GM13976 (cell line): ENCODE measurements at regions not wholly inside any gene's neighbourhood (a gene's known extent, or its start where the extent isn't known, plus 50 kb on each side); places are given as distances from the start of the nearest gene placed in this dataset.

ENCODE experiments used
- DNase-seq: peaks from one replicate; pipeline ENCODE4 v3.0.0; 2012; ENCODE audit warnings: low spot score
- in situ Hi-C: fragments of 300-500 bp; cut with MboI; formaldehyde crosslinking; loops from one replicate; pipeline ENCODE4 v1.12.0; 2022; ENCODE audit warnings: low sequenced_read_pairs, mixed read lengths, inconsistent platforms; ENCODE audit not compliant: unreplicated experiment
- TF ChIP-seq, protein P1 (sequence below): IDR thresholded peaks from 2 replicates; pipeline ENCODE4 v1.5.1; 2012; ENCODE audit warnings: borderline replicate concordance, mild to moderate bottlenecking; ENCODE audit not compliant: insufficient read depth; ENCODE audit errors: extremely low read depth, missing control alignments, control extremely low read depth

DNA sequence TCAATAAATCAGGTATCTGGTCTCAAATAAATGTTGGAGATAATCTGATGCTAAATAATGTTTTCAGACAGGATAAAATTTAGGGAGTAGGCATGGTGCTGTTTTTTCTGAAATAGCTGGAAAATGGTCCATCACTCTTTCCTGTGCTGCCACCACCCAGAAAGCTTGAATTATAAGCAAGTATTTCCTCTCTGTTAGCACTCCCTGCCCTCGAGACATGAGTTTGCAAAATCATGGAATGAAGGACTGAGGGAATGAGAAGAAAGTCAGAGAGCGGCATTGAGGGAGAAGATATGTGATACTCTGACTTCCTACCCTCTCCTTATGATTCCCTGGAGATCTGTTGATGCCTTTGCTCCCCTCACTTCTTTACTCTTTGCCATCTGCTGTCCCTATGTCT is 1095.7 kb downstream of the IGSF11 start:
- DNase-seq = no peak
- in situ Hi-C loops = no loop called here
- TF ChIP-seq, protein P1, sequence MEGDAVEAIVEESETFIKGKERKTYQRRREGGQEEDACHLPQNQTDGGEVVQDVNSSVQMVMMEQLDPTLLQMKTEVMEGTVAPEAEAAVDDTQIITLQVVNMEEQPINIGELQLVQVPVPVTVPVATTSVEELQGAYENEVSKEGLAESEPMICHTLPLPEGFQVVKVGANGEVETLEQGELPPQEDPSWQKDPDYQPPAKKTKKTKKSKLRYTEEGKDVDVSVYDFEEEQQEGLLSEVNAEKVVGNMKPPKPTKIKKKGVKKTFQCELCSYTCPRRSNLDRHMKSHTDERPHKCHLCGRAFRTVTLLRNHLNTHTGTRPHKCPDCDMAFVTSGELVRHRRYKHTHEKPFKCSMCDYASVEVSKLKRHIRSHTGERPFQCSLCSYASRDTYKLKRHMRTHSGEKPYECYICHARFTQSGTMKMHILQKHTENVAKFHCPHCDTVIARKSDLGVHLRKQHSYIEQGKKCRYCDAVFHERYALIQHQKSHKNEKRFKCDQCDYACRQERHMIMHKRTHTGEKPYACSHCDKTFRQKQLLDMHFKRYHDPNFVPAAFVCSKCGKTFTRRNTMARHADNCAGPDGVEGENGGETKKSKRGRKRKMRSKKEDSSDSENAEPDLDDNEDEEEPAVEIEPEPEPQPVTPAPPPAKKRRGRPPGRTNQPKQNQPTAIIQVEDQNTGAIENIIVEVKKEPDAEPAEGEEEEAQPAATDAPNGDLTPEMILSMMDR = no peak

DNA sequence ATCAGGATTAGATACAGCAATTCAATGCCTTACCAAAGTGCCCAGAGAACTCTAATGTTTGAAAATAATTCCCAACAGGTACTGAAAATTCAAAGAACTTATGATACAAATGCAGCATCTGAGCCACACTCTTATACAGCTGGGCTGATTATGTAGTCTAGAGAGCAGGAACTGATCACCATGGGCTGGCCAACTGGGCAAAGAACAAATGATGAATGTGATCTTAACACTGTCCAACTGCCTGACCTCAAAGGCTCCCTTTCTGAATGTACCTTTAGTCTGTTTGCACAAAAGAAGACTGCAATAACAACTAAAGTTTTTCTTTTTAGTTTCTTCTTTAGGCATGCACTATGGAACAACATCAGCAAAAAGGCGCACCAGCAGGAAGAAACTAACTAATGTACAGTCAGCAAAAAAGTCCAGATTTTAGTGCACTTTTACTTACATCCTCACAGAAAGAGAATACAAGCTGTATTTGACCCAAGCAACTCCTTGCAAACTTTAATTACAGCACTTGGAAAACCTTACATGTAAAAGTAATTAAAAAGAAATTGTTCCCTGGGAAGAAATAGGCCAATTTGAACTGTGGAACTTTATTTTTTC is 1095.1 kb downstream of the IGSF11 start:
- no peak for DNase-seq
- in situ Hi-C loops = no loop called here
- TF ChIP-seq, protein P1 = no peak

DNA sequence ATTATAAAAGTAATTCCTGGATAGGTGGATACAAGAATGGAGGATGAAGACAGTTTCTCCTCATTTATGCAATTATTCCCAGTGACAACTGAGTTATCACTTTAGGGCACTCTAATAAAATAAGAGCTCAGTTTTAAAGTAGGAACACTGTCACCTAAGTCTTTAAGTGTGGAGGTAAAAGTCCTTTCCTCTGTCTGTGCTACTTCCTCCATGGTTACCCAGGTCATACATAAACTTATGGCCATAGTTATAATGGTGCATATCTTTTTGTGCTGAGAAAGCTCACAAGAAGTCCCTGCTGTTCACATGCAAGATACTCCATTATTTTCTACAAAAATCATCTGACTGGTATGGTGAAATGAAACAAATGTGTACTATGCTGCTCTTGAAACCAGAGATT is 1093.6 kb downstream of the IGSF11 start:
- DNase-seq = no peak
- TF ChIP-seq, protein P1 = no peak
- in situ Hi-C loops = no loop called here

DNA sequence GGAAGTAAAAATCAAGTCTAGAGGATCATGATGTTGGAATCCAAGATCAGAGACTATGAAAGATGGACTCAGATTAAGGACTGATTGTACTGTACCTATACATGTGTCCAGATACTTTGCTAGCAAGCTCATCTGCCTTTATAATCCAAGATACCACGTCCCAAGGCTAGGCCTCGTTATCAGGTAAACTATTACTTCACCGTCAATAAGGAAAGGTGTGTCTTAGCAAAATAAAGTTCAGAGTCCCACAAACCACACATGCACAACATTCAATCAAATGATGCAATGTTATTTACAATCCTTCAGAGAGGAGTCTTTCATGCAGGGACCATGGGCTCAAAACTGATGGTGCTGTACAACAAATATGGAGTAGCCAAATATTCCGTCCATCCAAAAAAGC is 1092.9 kb downstream of the IGSF11 start:
- in situ Hi-C loops = no loop called here
- no peak for DNase-seq

DNA sequence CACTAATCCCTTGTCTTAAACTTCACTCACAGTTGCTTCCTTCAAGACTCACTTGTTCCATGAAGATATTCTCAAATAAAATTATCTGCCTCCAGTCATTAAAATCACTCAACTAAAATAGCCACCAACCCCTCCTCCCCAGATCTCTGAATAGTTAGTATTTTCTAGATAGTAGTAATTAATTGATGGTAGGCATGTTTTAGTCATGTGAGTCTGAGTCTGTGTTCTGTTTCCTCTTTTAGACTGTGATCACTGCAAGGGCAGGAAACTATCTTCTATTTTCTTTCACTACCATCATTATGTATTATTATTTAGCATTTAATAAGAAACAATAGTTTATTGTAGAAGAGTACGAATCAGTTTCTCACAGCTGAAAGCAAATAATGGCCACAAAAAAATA is 1080.5 kb downstream of the IGSF11 start:
- in situ Hi-C loops = no loop called here
- no peak for DNase-seq
- TF ChIP-seq, protein P1 = no peak

More for the DNA sequence above, 1092.9 kb downstream of the IGSF11 start:
- TF ChIP-seq, protein P1 = no peak

DNA sequence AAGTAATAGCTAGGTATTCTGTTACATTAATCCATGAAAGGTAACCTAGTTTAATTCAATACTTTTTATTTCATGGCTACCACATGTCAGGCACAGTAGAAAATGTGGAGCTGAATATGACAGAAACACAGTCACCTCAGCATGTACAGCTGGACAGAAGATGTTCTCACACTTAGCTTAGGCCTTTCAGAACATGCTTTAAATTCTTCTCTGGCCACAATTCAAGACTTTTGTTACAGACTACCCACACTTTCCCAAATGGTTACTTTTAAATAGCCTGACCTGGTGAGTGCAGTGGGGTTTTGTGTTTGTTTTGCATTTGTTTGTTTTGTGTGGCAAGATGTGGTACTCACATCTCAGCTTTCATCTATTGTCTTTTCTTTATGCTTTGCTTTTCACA is 1079.5 kb downstream of the IGSF11 start:
- DNase-seq = no peak
- TF ChIP-seq, protein P1 = no peak
- in situ Hi-C loops = no loop called here
